GM19035 (cell line): ENCODE measurements at regions not wholly inside any gene's neighbourhood (a gene's known extent, or its start where the extent isn't known, plus 50 kb on each side); places are given as distances from the start of the nearest gene placed in this dataset.

ENCODE experiments used
- ATAC-seq: cut with Tn5 transposase; IDR thresholded peaks from one replicate; pipeline ENCODE4 v1.9.1; 2021; ENCODE audit not compliant: unreplicated experiment

DNA sequence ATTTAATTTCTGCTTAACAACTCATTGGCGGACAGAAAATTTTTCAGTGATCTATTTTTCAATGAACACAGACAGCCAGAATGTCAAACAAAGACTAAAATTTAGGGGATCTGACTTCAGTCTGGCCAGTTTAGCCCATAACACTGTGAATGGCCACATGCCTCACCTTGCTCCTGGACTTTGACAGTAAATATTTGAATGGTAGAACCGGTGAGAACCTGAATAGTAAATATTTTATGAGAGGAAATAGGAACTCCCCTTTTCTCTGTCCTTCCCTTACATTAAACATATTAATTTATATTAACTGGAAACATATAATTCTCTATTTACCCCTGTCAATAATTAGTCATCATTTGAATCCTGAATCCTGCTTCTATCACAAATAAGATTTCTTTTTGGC, 942.1 kb downstream of the KCNJ2 start:
- no peak for ATAC-seq

DNA sequence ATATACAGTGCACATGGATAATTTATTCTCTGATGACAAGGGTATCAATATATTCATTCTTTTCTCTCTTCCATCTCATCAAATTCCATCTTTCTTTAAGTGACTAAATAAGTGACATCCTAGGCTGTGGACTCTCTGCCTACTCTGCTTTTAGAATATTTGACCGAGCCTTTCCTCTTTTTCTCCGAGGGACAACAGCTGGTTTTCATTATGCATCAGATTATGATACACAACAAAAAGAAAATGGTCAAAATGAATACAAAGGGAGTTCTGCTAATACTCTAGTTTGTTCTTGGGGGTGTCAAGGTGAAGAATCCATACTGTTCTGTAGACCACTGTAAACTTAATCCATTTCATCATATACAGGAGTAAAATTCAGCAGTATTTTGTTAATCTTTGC, 942.6 kb downstream of the KCNJ2 start:
- ATAC-seq: no peak

GRCh38 chr17:71113347-71113746, 944.0 kb downstream of the KCNJ2 start:
- ATAC-seq: no peak

DNA sequence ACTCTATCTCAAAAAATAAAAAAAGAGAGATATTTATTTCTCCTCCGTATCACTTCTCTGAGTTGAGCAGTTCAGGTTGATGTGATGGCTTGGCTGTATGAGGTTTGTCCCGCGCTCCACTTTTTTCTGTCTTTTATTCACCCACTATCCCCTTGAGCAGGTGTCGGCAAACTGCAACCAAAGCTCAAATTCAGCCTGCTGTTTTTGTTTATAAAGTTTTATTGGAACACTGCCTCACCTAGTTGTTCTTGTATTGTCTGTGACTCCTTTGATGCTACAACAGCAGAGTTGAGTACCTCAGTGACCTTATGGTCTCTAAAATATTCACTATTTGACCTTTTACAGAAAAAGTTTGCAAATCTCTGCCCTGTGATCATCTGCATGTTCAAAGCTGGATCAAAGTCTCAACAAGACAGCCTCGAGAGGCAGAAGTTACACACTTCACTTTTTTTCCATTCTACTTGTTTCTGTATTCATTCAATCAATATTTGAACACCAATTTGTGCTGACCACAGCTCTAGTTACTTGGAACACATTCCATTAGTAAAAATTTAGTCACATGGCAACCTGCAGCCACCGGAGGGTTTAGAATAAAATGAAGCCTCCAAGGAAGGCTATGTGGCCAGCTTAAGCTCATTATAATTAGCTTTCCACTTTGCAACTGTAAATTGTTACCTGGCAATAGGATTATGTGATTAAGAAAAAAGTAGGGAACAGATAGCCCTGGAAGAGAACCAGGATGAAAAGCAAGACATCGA, 945.8 kb downstream of the KCNJ2 start:
- no peak for ATAC-seq

DNA sequence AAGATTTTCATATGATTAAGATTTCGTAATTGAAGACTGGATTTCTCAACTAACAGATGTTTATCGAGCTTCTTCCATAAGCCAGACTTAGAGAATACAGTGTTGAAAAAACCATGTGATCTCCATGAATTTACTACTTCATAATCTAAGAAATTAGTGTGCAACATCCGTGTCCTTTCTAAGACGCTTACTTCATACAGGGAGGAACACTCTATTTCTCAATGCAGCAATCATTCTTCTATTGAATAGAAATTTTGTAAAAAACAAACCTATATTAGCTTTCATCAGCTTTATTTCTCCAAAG, 946.3 kb downstream of the KCNJ2 start:
- ATAC-seq: no peak

GRCh38 chr17:71117466-71117865, 948.1 kb downstream of the KCNJ2 start:
- ATAC-seq: no peak

DNA sequence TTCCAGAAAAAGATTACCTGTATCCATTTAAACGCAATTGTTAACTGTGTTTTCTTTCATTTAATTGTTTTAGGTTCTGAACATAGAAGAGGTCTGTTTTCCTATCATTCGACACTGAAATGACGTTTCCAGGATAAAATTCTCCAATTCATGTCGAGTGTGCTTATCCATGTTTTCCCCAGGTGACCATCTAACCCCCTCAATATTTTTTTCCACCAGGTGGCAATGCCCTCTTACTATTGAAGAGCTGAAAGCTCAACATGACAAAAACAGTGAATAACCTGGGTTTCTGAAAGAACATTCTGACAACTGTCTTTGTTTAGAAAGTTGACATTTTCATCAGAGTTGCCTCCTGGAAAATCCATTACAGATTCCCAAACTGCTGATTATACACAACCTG, 948.7 kb downstream of the KCNJ2 start:
- ATAC-seq: no peak

DNA sequence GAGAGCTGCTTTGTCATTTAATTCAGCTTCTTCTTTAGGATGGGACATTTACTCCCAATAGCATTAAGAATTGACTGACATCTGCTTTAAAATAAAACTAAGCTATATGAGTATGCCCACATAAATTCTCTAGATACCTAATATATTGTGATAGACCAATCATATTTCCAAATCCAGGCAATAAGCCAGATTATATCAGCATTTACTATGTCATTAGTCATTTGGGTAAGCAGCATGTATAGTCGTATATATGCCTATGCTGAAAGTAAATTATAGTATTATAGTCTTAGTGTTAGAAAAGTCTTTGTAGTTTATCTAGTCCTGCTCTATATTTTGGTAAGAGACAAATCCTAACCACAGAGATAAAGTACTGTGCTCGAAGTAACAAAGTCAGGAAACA, 958.1 kb downstream of the KCNJ2 start:
- ATAC-seq: no peak

DNA sequence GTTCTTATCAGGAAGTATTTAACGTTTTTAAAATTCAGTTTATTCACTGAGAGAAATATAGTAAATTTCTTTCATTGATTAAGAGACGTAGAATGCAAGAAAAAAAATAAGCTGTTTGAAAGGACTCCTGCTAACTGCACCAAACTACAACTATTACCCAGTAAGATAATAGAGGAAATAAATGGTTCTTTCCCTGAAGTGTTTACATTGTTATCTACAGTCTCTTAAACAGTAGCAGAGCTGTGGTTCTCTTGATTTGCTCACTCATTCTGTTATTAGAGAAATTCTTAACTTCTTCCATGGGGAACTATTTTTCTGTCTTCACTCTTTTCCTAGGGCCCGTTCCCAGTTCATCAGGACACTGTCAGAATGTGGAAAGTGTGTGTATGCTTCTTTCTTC, 973.0 kb downstream of the KCNJ2 start:
- ATAC-seq: no peak

DNA sequence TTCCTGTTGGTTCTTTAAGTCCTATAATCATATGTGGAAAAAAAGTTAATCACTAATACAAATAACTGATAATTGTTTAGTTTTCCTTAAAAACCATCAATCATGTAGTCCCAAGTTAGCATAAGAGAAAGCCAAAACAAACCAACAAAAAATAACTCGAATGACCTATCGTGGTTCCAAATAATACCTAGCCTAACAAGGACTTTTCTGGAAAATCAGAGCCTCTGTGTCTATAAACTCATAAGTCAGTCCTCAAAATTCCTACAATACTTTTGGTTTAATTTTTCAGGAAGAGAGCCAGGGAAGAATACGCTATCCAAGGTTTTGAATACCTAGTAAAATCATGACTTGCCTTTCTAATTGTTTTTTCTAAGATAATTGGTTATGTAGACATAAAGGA, 975.3 kb upstream of the SOX9 start:
- ATAC-seq: no peak

- no peak for ATAC-seq
Observed at GRCh38 chr17:71147906-71148305, 972.9 kb upstream of the SOX9 start.

DNA sequence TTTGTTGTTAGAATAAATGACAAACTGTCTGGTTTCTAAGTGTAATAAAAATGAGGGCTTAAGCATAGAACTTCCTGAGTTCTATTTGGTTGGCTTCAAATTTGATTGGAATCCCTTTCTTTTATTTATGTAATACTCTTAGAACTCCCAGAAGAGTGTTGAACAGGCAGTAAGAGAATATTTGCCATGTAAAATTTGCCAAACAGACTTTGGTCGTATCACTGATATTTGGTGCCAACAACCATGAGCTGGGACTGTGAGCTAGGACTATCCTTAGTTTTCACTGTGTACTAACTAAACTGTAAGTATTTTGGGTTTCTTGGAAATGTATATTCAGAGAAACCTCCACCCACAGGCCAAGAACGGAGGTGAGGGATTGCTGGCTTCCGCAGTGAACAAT, 971.2 kb upstream of the SOX9 start:
- ATAC-seq: no peak

- ATAC-seq: no peak
Observed at GRCh38 chr17:71157297-71157696, 963.5 kb upstream of the SOX9 start.

DNA sequence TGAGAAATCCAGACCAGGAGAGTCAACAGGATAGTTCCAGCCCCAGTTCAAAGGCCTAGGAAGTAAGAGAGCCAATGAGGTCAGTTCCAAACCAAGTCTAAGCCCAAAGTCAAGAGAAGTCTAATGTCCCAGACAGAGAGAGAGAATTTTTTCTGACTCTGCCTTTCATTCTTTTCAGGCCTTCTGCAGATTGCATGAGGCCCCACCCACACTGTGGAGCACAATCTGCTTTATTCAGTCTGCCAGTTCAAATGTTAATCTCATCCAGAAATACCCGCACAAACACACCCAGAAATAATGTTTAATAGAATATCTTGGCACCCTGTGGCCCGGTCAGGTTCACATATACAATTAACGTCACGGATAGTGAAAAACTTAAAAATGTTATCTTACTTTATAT, 962.4 kb upstream of the SOX9 start:
- ATAC-seq: no peak

GRCh38 chr17:71163121-71163812, 957.6 kb upstream of the SOX9 start:
- ATAC-seq: no peak

DNA sequence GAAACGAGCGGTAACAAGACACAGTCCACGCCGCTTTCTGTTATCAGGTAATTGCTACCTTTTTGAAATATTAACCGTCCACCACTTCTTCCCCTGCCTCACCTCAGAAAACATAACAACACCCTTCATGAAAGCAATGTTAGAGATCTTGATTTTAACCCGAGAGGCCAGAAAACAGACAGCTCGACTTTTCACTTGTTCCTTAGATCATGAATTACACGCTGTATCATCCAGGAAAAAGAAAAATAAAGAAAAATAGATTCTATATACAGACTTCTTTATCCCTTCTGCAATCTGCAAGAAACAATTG, 957.1 kb upstream of the SOX9 start:
- ATAC-seq: no peak

- ATAC-seq: no peak
Observed at GRCh38 chr17:71164561-71164960, 956.3 kb upstream of the SOX9 start.

DNA sequence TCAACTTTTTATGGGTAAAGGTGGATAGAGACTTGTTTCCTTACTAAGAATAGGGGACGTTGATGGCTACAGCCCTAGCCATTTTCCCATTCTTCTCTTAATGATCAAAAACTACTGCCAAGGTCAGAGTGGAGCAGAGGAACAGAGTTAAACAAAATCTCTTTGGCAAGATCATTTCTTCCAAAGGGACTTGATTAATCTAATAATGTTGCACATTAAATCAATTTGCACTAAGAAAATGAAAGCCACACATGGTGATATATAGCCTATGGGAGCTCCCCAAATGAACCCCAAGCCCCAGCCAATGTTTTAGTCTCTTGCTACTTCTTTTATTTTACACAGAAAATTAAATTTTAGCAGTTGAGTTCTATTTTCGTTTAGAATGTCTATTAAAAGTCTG, 954.5 kb upstream of the SOX9 start:
- no peak for ATAC-seq

GRCh38 chr17:71168053-71168741, 952.6 kb upstream of the SOX9 start:
- no peak for ATAC-seq

DNA sequence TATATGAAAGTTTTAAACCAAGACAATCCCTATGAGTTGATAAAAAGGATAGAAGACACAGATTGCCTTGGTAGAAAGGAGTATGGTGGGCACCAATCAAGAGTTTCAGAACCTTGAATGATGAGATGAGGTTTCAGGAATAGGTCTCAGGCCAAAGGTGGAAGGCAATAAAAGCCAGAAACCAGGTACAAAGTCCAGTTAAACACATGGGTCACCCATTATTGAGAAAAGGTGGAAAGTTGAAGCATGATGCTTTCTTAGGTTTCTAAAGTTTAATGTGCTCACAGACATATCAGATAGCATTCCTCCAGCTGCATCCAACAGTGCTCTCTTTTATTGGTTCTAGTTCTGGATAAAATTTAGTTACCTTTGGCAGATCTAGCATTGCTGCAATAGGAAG, 950.8 kb upstream of the SOX9 start:
- ATAC-seq: no peak

- ATAC-seq: no peak
Observed at GRCh38 chr17:71171270-71171669, 949.5 kb upstream of the SOX9 start.

GRCh38 chr17:71173991-71174390, 946.8 kb upstream of the SOX9 start:
- ATAC-seq: no peak

- no peak for ATAC-seq
Observed at GRCh38 chr17:71176331-71176730, 944.5 kb upstream of the SOX9 start.
